Astrocyte (in vitro differentiated cells and primary cell): ENCODE measurements at regions not wholly inside any gene's neighbourhood (a gene's known extent, or its start where the extent isn't known, plus 50 kb on each side); places are given as distances from the start of the nearest gene placed in this dataset.
"Not testable (repeated sequence)": the region's sequence is repeated elsewhere in the genome, so short reads cannot be mapped to it uniquely, and the experiment has no call there.

Experiments used
- DNase-seq: peaks from one replicate; pipeline ENCODE4 v3.0.0-alpha.2; 2010; ENCODE audit warnings: low read depth
- FAIRE-seq: peaks from 2 replicates; lab custom pipeline; 2011; peaks lifted over from hg19 to GRCh38; lab: Jason Lieb, UNC
- H2AFZ ChIP-seq: 2 replicates; pipeline ENCODE4 v1.6.0; 2012; ENCODE audit warnings: low read depth, low read length, inconsistent platforms
- H3K27ac ChIP-seq: 2 replicates; pipeline ENCODE4 v1.5.1; 2011; ENCODE audit warnings: low read depth, low read length, inconsistent platforms
- H3K27me3 ChIP-seq: 2 replicates; pipeline ENCODE4 v1.6.0; 2011; ENCODE audit warnings: low read length, inconsistent platforms; ENCODE audit not compliant: insufficient read depth
- H3K36me3 ChIP-seq: 2 replicates; pipeline ENCODE4 v1.5.1; 2011; ENCODE audit warnings: low read length, inconsistent platforms; ENCODE audit not compliant: insufficient read depth
- H3K4me1 ChIP-seq: 2 replicates; pipeline ENCODE4 v1.5.1; 2011; ENCODE audit warnings: low read length, inconsistent platforms; ENCODE audit not compliant: insufficient read depth
- H3K4me2 ChIP-seq: 2 replicates; pipeline ENCODE4 v1.6.0; 2012; ENCODE audit warnings: low read length, inconsistent platforms
- H3K4me3 ChIP-seq: 2 replicates; pipeline ENCODE4 v1.5.1; 2011; ENCODE audit warnings: low read depth, mild to moderate bottlenecking, low read length, inconsistent platforms; ENCODE audit not compliant: insufficient read depth
- H3K79me2 ChIP-seq: 2 replicates; pipeline ENCODE4 v1.6.0; 2012; ENCODE audit warnings: mild to moderate bottlenecking, low read length, inconsistent platforms; ENCODE audit not compliant: insufficient read depth
- H3K9ac ChIP-seq: 2 replicates; pipeline ENCODE4 v1.6.0; 2012; ENCODE audit warnings: mild to moderate bottlenecking, low read length, inconsistent platforms
- H3K9me3 ChIP-seq: 2 replicates; pipeline ENCODE4 v1.5.1; 2012; ENCODE audit warnings: low read depth, mild to moderate bottlenecking, low read length, inconsistent platforms; ENCODE audit not compliant: insufficient read depth
- H4K20me1 ChIP-seq: 2 replicates; pipeline ENCODE4 v1.6.0; 2012; ENCODE audit warnings: low read length, inconsistent platforms; ENCODE audit not compliant: insufficient read depth
- H3K27ac Mint-ChIP-seq: one replicate; pipeline ENCODE4 v1.8.0; 2021; ENCODE audit warnings: mild to moderate bottlenecking, mixed read lengths; ENCODE audit not compliant: unreplicated experiment
- H3K27me3 Mint-ChIP-seq: one replicate; pipeline ENCODE4 v1.8.0; 2021; ENCODE audit warnings: low read depth, mixed read lengths; ENCODE audit not compliant: unreplicated experiment
- H3K36me3 Mint-ChIP-seq: one replicate; pipeline ENCODE4 v1.8.0; 2021; ENCODE audit warnings: low read depth, mixed read lengths; ENCODE audit not compliant: unreplicated experiment
- H3K4me1 Mint-ChIP-seq: one replicate; pipeline ENCODE4 v1.8.0; 2021; ENCODE audit warnings: low read depth, mixed read lengths; ENCODE audit not compliant: unreplicated experiment
- H3K4me3 Mint-ChIP-seq: one replicate; pipeline ENCODE4 v1.8.0; 2021; ENCODE audit warnings: mild to moderate bottlenecking, moderate library complexity, mixed read lengths; ENCODE audit not compliant: unreplicated experiment
- H3K9me3 Mint-ChIP-seq: one replicate; pipeline ENCODE4 v1.8.0; 2021; ENCODE audit warnings: mild to moderate bottlenecking, mixed read lengths; ENCODE audit not compliant: unreplicated experiment
- CTCF ChIP-seq: IDR thresholded peaks from 2 replicates; pipeline ENCODE4 v1.5.1; 2011; ENCODE audit warnings: low read depth, mild to moderate bottlenecking, inconsistent platforms, low read length, moderate library complexity; ENCODE audit not compliant: insufficient read depth
- EZH2 ChIP-seq: IDR thresholded peaks from 2 replicates; pipeline ENCODE4 v1.6.1; 2012; ENCODE audit warnings: mild to moderate bottlenecking, low read length, inconsistent platforms; ENCODE audit not compliant: insufficient read depth

DNA sequence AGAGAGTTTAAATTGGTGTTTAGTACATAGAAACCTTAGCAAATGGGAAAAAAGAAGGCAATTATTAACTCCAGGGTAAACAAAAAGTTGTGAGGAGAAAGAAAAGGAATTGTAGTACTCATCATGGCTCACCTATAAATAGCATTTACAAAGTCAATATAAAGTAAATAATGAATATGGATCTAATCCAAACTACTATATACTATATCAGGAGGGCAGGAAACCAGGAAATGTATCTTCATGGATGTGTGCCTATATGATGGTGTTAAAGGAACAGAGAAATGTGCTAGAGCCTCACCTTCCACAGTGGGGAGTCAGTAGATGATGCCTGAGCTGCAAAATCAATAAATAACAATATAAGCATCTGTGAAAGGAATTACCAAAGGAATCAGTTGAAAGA, 208.9 kb downstream of the FAM43A start:
- FAIRE-seq: no peak
- H3K27ac ChIP-seq: no peak overlapping the region
- H3K4me2 ChIP-seq: no peak overlapping the region
- no peaks in the 10 kb centered on the region for H3K9me3 ChIP-seq
- H3K36me3 ChIP-seq: no peaks in the 10 kb centered on the region
- no peaks in the 10 kb centered on the region for H3K27me3 Mint-ChIP-seq
- no peak for DNase-seq
- no peak overlapping the region for H3K4me3 Mint-ChIP-seq
- no peak overlapping the region for H3K4me3 ChIP-seq
- H3K4me1 Mint-ChIP-seq: no peaks in the 10 kb centered on the region
- H3K9ac ChIP-seq: no peak overlapping the region
- H3K4me1 ChIP-seq: no peaks in the 10 kb centered on the region
- H3K27ac Mint-ChIP-seq: no peak overlapping the region
- H3K36me3 Mint-ChIP-seq: peaks cover 3% of the 10 kb centered on the region
- peaks cover 2% of the 10 kb centered on the region for H3K27me3 ChIP-seq
- no peaks in the 10 kb centered on the region for H4K20me1 ChIP-seq
- H2AFZ ChIP-seq: no peak overlapping the region
- H3K79me2 ChIP-seq: no peaks in the 10 kb centered on the region
- H3K9me3 Mint-ChIP-seq: peaks cover 11% of the 10 kb centered on the region
- TF ChIP-seq CTCF: no peak
- no peak for TF ChIP-seq EZH2

DNA sequence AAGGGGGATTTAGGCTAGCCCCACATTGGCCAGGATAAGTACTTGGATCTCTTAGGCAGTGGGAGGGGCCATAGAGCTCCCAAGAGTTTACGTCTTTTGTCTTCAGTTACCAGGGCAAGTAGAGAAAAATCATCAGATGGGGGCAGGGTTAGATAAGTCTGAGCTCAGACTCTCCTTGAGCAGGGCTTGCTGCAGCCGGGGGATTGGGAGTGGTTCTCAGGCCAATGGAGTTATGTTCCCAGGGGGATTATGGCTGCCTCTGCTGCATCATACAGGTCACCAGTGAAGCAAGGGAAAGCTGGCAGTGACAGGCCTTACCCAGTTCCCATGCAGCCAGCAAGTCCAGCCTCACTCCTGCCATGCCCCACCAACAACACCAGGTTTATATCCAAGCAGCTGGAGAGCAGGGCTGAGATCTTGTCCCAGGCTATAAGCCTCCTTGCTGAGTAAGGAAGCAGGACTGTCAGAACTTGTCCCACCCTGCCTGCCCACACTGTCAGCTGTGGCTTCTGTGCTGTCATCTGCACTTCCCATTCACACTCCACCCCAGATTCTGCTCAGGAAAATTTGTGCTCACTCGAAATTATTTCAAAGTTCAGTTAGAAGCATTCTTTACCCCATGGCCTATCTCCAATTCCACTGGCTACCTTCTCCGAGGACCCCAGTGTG, 215.3 kb downstream of the FAM43A start:
- H3K4me2 ChIP-seq: no peak overlapping the region

DNA sequence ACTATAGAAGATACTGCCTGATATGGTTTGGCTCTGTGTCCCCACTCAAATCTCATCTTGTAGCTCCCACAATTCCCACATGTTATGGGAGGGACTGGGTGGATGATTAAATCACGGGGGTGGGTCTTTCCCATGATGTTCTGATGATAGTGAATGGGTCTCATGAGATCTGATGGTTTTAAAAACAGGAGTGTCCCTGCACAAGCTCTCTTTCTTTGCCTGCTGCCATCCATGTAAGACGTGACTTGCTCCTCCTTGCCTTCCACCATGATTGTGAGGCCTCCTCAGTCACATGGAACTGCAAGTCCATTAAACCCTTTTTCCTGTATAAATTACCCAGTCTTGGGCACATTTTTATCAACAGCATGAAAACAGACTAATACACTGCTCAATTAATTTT, 217.8 kb downstream of the FAM43A start:
- FAIRE-seq, DNase-seq, H3K79me2 ChIP-seq: not testable (repeated sequence)

More for the DNA sequence above, 215.3 kb downstream of the FAM43A start:
- H3K4me1 ChIP-seq: no peaks in the 10 kb centered on the region
- no peak overlapping the region for H3K4me3 Mint-ChIP-seq
- H3K36me3 ChIP-seq: no peaks in the 10 kb centered on the region
- H3K4me3 ChIP-seq: no peak overlapping the region
- H3K36me3 Mint-ChIP-seq: no peaks in the 10 kb centered on the region
- H3K27me3 Mint-ChIP-seq: peaks cover 6% of the 10 kb centered on the region
- no peaks in the 10 kb centered on the region for H4K20me1 ChIP-seq
- no peak overlapping the region for H2AFZ ChIP-seq
- no peak for TF ChIP-seq EZH2
- no peak for TF ChIP-seq CTCF
- no peak overlapping the region for H3K9ac ChIP-seq
- no peak overlapping the region for H3K27ac ChIP-seq
- H3K27me3 ChIP-seq: peaks cover 16% of the 10 kb centered on the region
- H3K9me3 ChIP-seq: peaks cover 4% of the 10 kb centered on the region
- peaks cover 6% of the 10 kb centered on the region for H3K4me1 Mint-ChIP-seq
- H3K79me2 ChIP-seq: no peaks in the 10 kb centered on the region
- peaks cover 4% of the 10 kb centered on the region for H3K9me3 Mint-ChIP-seq
- no peak for DNase-seq
- no peak overlapping the region for H3K27ac Mint-ChIP-seq
- FAIRE-seq: no peak

GRCh38 chr3:194904999-194905398, 219.3 kb downstream of the FAM43A start:
- not testable (repeated sequence) for H3K27ac Mint-ChIP-seq, FAIRE-seq, H3K27me3 Mint-ChIP-seq, H3K9me3 Mint-ChIP-seq, H3K36me3 ChIP-seq, H3K36me3 Mint-ChIP-seq, H3K9ac ChIP-seq, H3K9me3 ChIP-seq, H2AFZ ChIP-seq, H4K20me1 ChIP-seq, H3K4me3 ChIP-seq, H3K4me2 ChIP-seq, DNase-seq, H3K79me2 ChIP-seq, H3K4me1 ChIP-seq, H3K27ac ChIP-seq, H3K4me3 Mint-ChIP-seq
- H3K27me3 ChIP-seq: peaks cover 18% of the 10 kb centered on the region
- H3K4me1 Mint-ChIP-seq: peaks cover 16% of the 10 kb centered on the region

More for the DNA sequence above, 217.8 kb downstream of the FAM43A start:
- not testable (repeated sequence) for H3K4me1 ChIP-seq, H3K27ac Mint-ChIP-seq, H3K36me3 Mint-ChIP-seq, H2AFZ ChIP-seq, H3K4me3 Mint-ChIP-seq, H3K9me3 Mint-ChIP-seq, H3K27me3 Mint-ChIP-seq, H4K20me1 ChIP-seq, H3K36me3 ChIP-seq, H3K27ac ChIP-seq, H3K9ac ChIP-seq, H3K4me3 ChIP-seq, H3K9me3 ChIP-seq, H3K4me2 ChIP-seq
- H3K27me3 ChIP-seq: peaks cover 14% of the 10 kb centered on the region
- peaks cover 16% of the 10 kb centered on the region for H3K4me1 Mint-ChIP-seq
